ENCODE measurements at regions not wholly inside any gene's neighbourhood (a gene's known extent, or its start where the extent isn't known, plus 50 kb on each side); places are given as distances from the start of the nearest gene placed in this dataset.

DNA sequence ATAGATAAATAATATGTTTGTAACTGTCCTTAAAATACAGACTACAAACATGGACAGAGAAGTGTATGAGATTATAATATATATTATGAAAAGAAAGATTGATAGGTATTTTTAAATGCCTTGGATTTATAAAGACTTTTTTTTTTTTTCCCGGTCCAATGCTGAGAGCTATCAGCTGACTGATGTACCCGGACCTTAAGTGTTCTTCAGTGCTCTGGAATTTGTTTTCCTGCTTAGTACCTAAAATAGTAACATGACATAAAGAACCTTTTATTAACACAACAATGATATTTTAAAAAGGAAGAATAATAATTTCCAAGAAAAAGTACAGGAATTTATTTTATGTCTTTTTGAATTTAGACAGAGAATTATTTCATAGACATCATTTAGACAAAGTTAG lies 795.5 kb upstream of the PCDH9 start:
- Histone ChIP-seq H3K27me3 (ENCODE audit: control insufficient read depth in 2 of 2, insufficient read depth in 2 of 2, low read length in 2 of 2) (no peaks in the 10 kb centered on the region), H4K20me1 (replicated peaks; ENCODE audit: control insufficient read depth, insufficient read depth, low read length) (no peaks in the 10 kb centered on the region), H3K9me3 (replicated peaks; ENCODE audit: control insufficient read depth, insufficient read depth, low read depth, low read length) (no peaks in the 10 kb centered on the region), H3K4me1 (replicated peaks in 1 of 2; ENCODE audit: control insufficient read depth in 2 of 2, insufficient read depth in 2 of 2, low read length in 2 of 2) (no peaks in the 10 kb centered on the region), H3K9me1 (ENCODE audit: control insufficient read depth, insufficient read depth, low read length) (no peaks in the 10 kb centered on the region), H3K79me2 (ENCODE audit: control insufficient read depth, insufficient read depth, low read length) (no peaks in the 10 kb centered on the region), H3K4me2 (ENCODE audit: insufficient read depth, low read length) (no peak overlapping the region), H3K9ac (ENCODE audit: insufficient read depth in 1 of 2, low read depth in 2 of 2, low read length in 2 of 2) (no peak overlapping the region), H3K36me3 (ENCODE audit: control insufficient read depth, insufficient read depth, low read length) (no peaks in the 10 kb centered on the region), H3K27ac (ENCODE audit: extremely low read depth, low read depth, low read length) (no peak overlapping the region), H3K4me3 (no peak overlapping the region), H2AFZ (ENCODE audit: low read depth, low read length) (no peak overlapping the region)
- no peak for ATAC-seq
- in situ Hi-C loops (cut with MboI) (no loop called here), intact Hi-C loops (cut with micrococcal nuclease) (no loop called here)
- no TSS peak for BruUV-seq (replicated peaks)
- TF ChIP-seq RBM17 (IDR thresholded peaks at IDR 0.05; ENCODE audit: borderline replicate concordance, low read depth, low read length), result no peak
- no peak for DNase-seq (ENCODE audit: extremely low read depth in 1 of 4, low spot score in 3 of 4)
- FAIRE-seq, result no peak
- ChIA-PET POLR2A (no interaction called here), CTCF (ENCODE audit: low intra/inter-chr PET ratio) (no interaction called here)
- 0% methylated on average over 2 of the region's 2 CpGs for WGBS (ENCODE audit: insufficient coverage, low coverage, missing lambda C conversion rate)

GRCh38 chr13:68023838-68024581 lies 793.9 kb upstream of the PCDH9 start:
- ChIA-PET POLR2A (no interaction called here), CTCF (ENCODE audit: low intra/inter-chr PET ratio) (no interaction called here)
- H2AFZ ChIP-seq (ENCODE audit: low read depth, low read length), result no peak overlapping the region
- intact Hi-C loops (cut with micrococcal nuclease), result no loop called here
- no peaks in the 10 kb centered on the region for H3K36me3 ChIP-seq (ENCODE audit: control insufficient read depth, insufficient read depth, low read length)
- TF ChIP-seq, protein P1, sequence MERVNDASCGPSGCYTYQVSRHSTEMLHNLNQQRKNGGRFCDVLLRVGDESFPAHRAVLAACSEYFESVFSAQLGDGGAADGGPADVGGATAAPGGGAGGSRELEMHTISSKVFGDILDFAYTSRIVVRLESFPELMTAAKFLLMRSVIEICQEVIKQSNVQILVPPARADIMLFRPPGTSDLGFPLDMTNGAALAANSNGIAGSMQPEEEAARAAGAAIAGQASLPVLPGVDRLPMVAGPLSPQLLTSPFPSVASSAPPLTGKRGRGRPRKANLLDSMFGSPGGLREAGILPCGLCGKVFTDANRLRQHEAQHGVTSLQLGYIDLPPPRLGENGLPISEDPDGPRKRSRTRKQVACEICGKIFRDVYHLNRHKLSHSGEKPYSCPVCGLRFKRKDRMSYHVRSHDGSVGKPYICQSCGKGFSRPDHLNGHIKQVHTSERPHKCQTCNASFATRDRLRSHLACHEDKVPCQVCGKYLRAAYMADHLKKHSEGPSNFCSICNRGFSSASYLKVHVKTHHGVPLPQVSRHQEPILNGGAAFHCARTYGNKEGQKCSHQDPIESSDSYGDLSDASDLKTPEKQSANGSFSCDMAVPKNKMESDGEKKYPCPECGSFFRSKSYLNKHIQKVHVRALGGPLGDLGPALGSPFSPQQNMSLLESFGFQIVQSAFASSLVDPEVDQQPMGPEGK (CRISPR knock-in tag; IDR thresholded peaks at IDR 0.05; ENCODE audit: borderline replicate concordance), result no peak
- TF ChIP-seq, protein P2, sequence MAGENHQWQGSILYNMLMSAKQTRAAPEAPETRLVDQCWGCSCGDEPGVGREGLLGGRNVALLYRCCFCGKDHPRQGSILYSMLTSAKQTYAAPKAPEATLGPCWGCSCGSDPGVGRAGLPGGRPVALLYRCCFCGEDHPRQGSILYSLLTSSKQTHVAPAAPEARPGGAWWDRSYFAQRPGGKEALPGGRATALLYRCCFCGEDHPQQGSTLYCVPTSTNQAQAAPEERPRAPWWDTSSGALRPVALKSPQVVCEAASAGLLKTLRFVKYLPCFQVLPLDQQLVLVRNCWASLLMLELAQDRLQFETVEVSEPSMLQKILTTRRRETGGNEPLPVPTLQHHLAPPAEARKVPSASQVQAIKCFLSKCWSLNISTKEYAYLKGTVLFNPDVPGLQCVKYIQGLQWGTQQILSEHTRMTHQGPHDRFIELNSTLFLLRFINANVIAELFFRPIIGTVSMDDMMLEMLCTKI (IDR thresholded peaks at IDR 0.05; ENCODE audit: partially characterized antibody), result no peak
- no peak overlapping the region for H3K27ac ChIP-seq (ENCODE audit: extremely low read depth, low read depth, low read length)
- H4K20me1 ChIP-seq (replicated peaks; ENCODE audit: control insufficient read depth, insufficient read depth, low read length), result no peaks in the 10 kb centered on the region
- FAIRE-seq, result no peak
- no peak for DNase-seq (ENCODE audit: extremely low read depth in 1 of 4, low spot score in 3 of 4)
- no peaks in the 10 kb centered on the region for H3K9me1 ChIP-seq (ENCODE audit: control insufficient read depth, insufficient read depth, low read length)
- no peaks in the 10 kb centered on the region for H3K79me2 ChIP-seq (ENCODE audit: control insufficient read depth, insufficient read depth, low read length)
- no peaks in the 10 kb centered on the region for H3K9me3 ChIP-seq (replicated peaks; ENCODE audit: control insufficient read depth, insufficient read depth, low read depth, low read length)
- no peaks in the 10 kb centered on the region for H3K27me3 ChIP-seq (ENCODE audit: control insufficient read depth in 2 of 2, insufficient read depth in 2 of 2, low read length in 2 of 2)
- WGBS (ENCODE audit: insufficient coverage, low coverage, missing lambda C conversion rate), result under 1% methylated on average over 14 of the region's 15 CpGs
- no peak overlapping the region for H3K4me2 ChIP-seq (ENCODE audit: insufficient read depth, low read length)
- in situ Hi-C loops (cut with MboI), result no loop called here
- no peak for ATAC-seq
- BruUV-seq (replicated peaks), result no TSS peak
- no peaks in the 10 kb centered on the region for H3K4me1 ChIP-seq (replicated peaks in 1 of 2; ENCODE audit: control insufficient read depth in 2 of 2, insufficient read depth in 2 of 2, low read length in 2 of 2)
- H3K4me3 ChIP-seq, result no peak overlapping the region
- no peak overlapping the region for H3K9ac ChIP-seq (ENCODE audit: insufficient read depth in 1 of 2, low read depth in 2 of 2, low read length in 2 of 2)

Data from K562 (cell line).